Vagina (tissue), 2 donors: ENCODE measurements at regions not wholly inside any gene's neighbourhood (a gene's known extent, or its start where the extent isn't known, plus 50 kb on each side); places are given as distances from the start of the nearest gene placed in this dataset.
"Not testable (repeated sequence)": the region's sequence is repeated elsewhere in the genome, so short reads cannot be mapped to it uniquely, and the experiment has no call there.

ENCODE experiments used
- DNase-seq, 2 donors: peaks; one replicate each; pipeline ENCODE4 v3.0.0-alpha.2; 2017; ENCODE audit errors: extremely low spot score in 2 of 2
- H3K27ac ChIP-seq: fragments of 200-600 bp; sonication (generic); one replicate; pipeline ENCODE4 v1.5.1; 2019
- H3K27me3 ChIP-seq: fragments of 200-600 bp; sonication (generic); one replicate; pipeline ENCODE4 v1.5.1; 2019
- H3K36me3 ChIP-seq, 2 donors: fragments of 200-600 bp; sonication (generic); one replicate each; pipeline ENCODE4 v1.5.1; 2017 to 2019
- H3K4me1 ChIP-seq: fragments of 200-600 bp; sonication (generic); one replicate; pipeline ENCODE4 v1.5.1; 2019
- H3K4me3 ChIP-seq, 2 donors: fragments of 200-600 bp; sonication (generic); 1 replicate in 1 of 2; 2 replicates in 1 of 2; pipeline ENCODE4 v1.5.1; 2016 to 2019
- H3K9me3 ChIP-seq: fragments of 200-600 bp; sonication (generic); one replicate; pipeline ENCODE4 v1.5.1; 2019
- CTCF ChIP-seq, 3 experiments: fragments of 450-650 bp in 2 of 3; fragments of 200-600 bp in 1 of 3; sonication (generic) in 1 of 3; IDR thresholded peaks; one replicate each; pipeline ENCODE4 v1.5.1; 2017 to 2019; ENCODE audit warnings: antibody characterized with exemption in 3 of 3, mild to moderate bottlenecking in 2 of 3, moderate library complexity in 2 of 3
- POLR2A ChIP-seq, 2 donors: fragments of 450-650 bp; IDR thresholded peaks; one replicate each; pipeline ENCODE4 v1.6.1; 2017; ENCODE audit warnings: antibody characterized with exemption in 2 of 2, mild to moderate bottlenecking in 2 of 2, moderate library complexity in 2 of 2
- POLR2AphosphoS5 ChIP-seq, 2 donors: sonication (generic); formaldehyde crosslinking; IDR thresholded peaks; one replicate each; pipeline ENCODE4 v1.9.0; 2017; ENCODE audit warnings: antibody characterized with exemption in 2 of 2, mild to moderate bottlenecking in 2 of 2, low read depth in 1 of 2; ENCODE audit not compliant: insufficient read depth in 1 of 2
- intact Hi-C: fragments of 100-400 bp; cut with DNase I; formaldehyde crosslinking; loops from one replicate; pipeline ENCODE4 v1.15.1; 2023

DNA sequence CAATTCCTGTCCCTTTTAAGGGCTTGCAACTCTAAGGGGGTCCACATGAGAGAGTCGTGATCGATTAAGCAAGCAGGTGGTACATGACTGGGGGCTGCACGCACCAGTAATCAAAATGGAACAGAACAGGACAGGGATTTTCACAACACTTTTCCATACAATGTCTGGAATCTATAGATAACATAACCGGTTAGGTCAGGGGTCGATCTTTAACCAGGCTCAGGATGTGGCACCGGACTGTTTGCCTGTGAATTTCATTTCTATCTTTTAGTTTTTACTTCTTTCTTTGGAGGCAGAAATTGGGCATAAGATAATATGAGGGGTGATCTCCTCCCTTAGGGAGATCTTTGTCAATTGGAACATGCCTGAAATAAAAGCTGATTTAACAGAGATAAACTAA is 370.1 kb downstream of the IPMK start:
- Histone ChIP-seq H3K27me3 (no peaks in the 10 kb centered on the region), H3K9me3 (no peaks in the 10 kb centered on the region), H3K4me1 (no peaks in the 10 kb centered on the region), H3K4me3 (no peak overlapping the region), H3K27ac (no peak overlapping the region), H3K36me3 (no peaks in the 10 kb centered on the region)
- no peak for DNase-seq
- TF ChIP-seq POLR2AphosphoS5 (IDR thresholded peaks at IDR 0.05; ENCODE audit: insufficient read depth in 1 of 2, low read depth in 1 of 2) = no peak
- no peak for TF ChIP-seq POLR2A (IDR thresholded peaks at IDR 0.05)
- no peak for TF ChIP-seq CTCF (IDR thresholded peaks at IDR 0.05)
- intact Hi-C loops = no loop called here

- Histone ChIP-seq H3K36me3 (no peaks in the 10 kb centered on the region), H3K4me1 (no peaks in the 10 kb centered on the region), H3K27me3 (no peaks in the 10 kb centered on the region), H3K9me3 (no peaks in the 10 kb centered on the region), H3K4me3 (no peak overlapping the region), H3K27ac (no peak overlapping the region)
- no peak for DNase-seq
- TF ChIP-seq POLR2A (IDR thresholded peaks at IDR 0.05) (no peak), CTCF (IDR thresholded peaks at IDR 0.05) (no peak), POLR2AphosphoS5 (IDR thresholded peaks at IDR 0.05; ENCODE audit: insufficient read depth in 1 of 2, low read depth in 1 of 2) (no peak)
- intact Hi-C loops = no loop called here
Measured at GRCh38 chr10:57894361-57894760, 373.3 kb downstream of the IPMK start.

DNA sequence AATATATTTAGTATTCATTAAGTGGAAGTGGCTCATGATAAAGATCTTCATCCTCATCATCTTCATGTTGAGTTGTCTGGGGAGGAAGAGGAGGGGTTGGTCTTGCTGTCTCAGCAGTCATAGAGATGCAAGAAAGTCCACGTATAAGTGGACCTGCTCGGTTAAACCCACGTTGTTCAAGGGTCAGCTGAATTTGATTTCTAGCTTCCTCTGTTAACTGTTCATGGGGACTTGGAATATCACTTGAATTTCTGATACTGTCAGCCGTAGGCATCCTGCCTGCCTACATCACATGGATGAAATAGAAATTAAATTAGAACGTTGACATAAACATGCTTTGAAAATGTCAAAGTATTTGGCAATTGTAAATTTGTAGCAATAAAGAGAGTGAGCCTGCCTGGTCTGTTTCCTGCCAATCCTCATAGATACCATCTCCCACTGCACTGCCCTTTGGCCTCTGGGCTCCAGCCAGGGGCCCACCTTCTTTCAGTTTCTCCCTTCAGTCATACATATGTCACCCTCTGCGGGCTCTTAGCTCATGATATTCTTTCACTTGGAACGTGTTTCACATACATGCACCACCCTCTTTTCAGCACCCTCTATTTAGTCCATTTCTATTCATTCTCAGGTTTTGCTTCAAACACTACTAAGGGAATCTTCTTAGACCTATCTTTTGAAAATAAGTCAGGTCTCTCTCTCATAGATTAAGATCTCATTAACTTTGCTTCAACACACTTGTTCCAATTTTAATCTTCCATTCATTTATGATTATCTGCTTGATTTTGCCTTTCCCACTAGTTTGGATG is 376.3 kb downstream of the IPMK start:
- H3K36me3 ChIP-seq = no peaks in the 10 kb centered on the region
- no peaks in the 10 kb centered on the region for H3K27me3 ChIP-seq
- no peak for DNase-seq
- H3K4me1 ChIP-seq = no peaks in the 10 kb centered on the region
- no peak for TF ChIP-seq CTCF (IDR thresholded peaks at IDR 0.05)
- no peak for TF ChIP-seq POLR2A (IDR thresholded peaks at IDR 0.05)
- no peak for TF ChIP-seq POLR2AphosphoS5 (IDR thresholded peaks at IDR 0.05; ENCODE audit: insufficient read depth in 1 of 2, low read depth in 1 of 2)
- H3K9me3 ChIP-seq = no peaks in the 10 kb centered on the region
- H3K27ac ChIP-seq = no peak overlapping the region
- intact Hi-C loops = no loop called here
- no peak overlapping the region for H3K4me3 ChIP-seq

DNA sequence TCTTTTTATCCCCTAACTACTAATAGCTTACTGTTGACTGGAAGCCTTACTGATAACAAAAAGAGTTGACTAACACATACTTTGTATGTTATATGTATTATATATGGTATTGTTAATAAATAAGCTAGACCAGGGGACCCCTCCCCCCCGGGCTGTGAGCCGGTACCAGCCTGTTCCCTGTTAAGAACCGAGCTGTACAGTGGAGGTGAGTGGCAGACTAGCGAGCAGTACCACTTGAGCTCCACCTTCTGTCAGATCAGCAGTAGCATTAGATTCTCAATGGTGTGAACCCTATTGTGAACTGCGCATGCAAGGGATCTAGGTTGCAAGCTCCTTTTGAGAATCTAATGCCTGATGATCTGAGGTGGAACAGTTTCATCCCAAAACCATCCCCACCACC is 377.0 kb downstream of the IPMK start:
- H3K9me3 ChIP-seq = no peaks in the 10 kb centered on the region
- no peaks in the 10 kb centered on the region for H3K36me3 ChIP-seq
- TF ChIP-seq POLR2A (IDR thresholded peaks at IDR 0.05) (no peak), CTCF (IDR thresholded peaks at IDR 0.05) (no peak), POLR2AphosphoS5 (IDR thresholded peaks at IDR 0.05; ENCODE audit: insufficient read depth in 1 of 2, low read depth in 1 of 2) (no peak)
- H3K27me3 ChIP-seq = no peaks in the 10 kb centered on the region
- H3K27ac ChIP-seq = no peak overlapping the region
- no peak for DNase-seq
- intact Hi-C loops = no loop called here
- no peak overlapping the region for H3K4me3 ChIP-seq
- no peaks in the 10 kb centered on the region for H3K4me1 ChIP-seq

DNA sequence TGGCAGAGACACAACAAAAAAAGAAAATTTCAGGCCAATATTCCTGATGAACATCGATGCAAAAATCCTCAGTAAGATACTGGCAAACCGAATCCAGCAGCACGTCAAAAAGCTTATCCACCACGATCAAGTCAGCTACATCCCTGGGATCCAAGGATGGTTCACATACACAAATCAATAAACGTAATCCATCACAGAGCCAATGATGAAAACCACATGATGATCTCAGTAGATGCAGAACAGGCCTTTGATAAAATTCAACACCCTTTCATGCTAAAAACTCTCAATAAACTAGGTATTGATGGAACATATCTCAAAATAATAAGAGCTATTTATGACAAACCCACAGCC is 382.1 kb downstream of the IPMK start:
- H3K27ac ChIP-seq, H3K36me3 ChIP-seq, H3K9me3 ChIP-seq, DNase-seq, H3K27me3 ChIP-seq, H3K4me3 ChIP-seq, H3K4me1 ChIP-seq, intact Hi-C loops: not testable (repeated sequence)
